Stomach smooth muscle (tissue), 2 donors: ENCODE measurements at regions not wholly inside any gene's neighbourhood (a gene's known extent, or its start where the extent isn't known, plus 50 kb on each side); places are given as distances from the start of the nearest gene placed in this dataset.
"Not testable (repeated sequence)": the region's sequence is repeated elsewhere in the genome, so short reads cannot be mapped to it uniquely, and the experiment has no call there.

ENCODE experiments used
- H3K27ac ChIP-seq: one replicate; pipeline ENCODE4 v1.7.0; 2013; ENCODE audit warnings: mild to moderate bottlenecking, low read length, inconsistent platforms
- H3K27me3 ChIP-seq, 2 donors: one replicate each; pipeline ENCODE4 v1.7.0; 2013; ENCODE audit warnings: low read length in 2 of 2; ENCODE audit not compliant: insufficient read depth in 2 of 2, control insufficient read depth in 1 of 2
- H3K36me3 ChIP-seq, 2 donors: one replicate each; pipeline ENCODE4 v1.7.0; 2013; ENCODE audit warnings: low read length in 2 of 2; ENCODE audit not compliant: control insufficient read depth in 2 of 2, insufficient read depth in 2 of 2
- H3K4me1 ChIP-seq: one replicate; pipeline ENCODE4 v1.7.0; 2013; ENCODE audit warnings: low read length; ENCODE audit not compliant: control insufficient read depth, insufficient read depth
- H3K4me3 ChIP-seq, 2 donors: one replicate each; pipeline ENCODE4 v1.7.0; 2013; ENCODE audit warnings: low read length in 2 of 2
- H3K9ac ChIP-seq, 2 donors: one replicate each; pipeline ENCODE4 v1.7.0; 2013; ENCODE audit warnings: low read length in 2 of 2, mild to moderate bottlenecking in 1 of 2
- H3K9me3 ChIP-seq, 2 donors: one replicate each; pipeline ENCODE4 v1.7.0; 2013; ENCODE audit warnings: low read length in 2 of 2; ENCODE audit not compliant: control insufficient read depth in 2 of 2
- donor health status: healthy.
- donor health status: Pancreatic carcinoma.

DNA sequence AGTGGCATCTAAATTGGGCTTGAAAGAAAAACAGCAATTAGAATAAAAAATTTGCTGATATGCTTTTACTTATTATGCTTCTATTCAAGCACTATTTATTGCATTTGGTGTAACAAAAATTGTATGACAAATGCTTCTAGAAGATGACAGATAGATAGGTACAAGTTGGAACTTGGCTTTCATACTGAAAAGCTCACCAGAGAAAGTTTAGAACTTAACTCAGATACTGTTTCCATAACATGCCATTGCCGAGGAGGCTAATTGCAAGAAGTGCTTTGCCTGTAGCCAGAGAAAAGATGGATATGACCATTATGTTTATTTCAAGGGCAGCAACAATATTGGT is 123.8 kb downstream of the NFKBIZ start:
- Histone ChIP-seq H3K4me1 (no peaks in the 10 kb centered on the region), H3K27ac (no peak overlapping the region), H3K36me3 (no peaks in the 10 kb centered on the region), H3K9me3 (no peaks in the 10 kb centered on the region), H3K27me3 (no peaks in the 10 kb centered on the region), H3K9ac (no peak overlapping the region), H3K4me3 (no peak overlapping the region)

DNA sequence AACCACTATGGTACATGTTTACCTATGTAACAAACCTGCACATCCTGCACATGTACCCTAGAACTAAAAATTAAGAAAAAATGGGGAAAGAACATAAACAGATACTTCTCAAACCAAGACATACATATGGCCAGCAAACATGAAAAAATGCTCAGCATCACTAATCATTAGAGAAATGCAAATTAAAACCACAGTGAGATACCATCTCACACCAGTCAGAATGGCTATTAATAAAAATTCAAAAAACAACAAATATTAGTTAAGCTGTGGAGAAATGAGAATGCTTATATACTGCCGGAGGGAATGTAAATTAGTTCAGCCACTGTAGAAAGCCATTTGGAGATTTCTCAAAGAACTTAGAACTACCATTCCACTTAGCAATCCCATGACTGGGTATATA is 126.1 kb downstream of the NFKBIZ start:
- not testable (repeated sequence) for H3K9ac ChIP-seq, H3K27ac ChIP-seq, H3K9me3 ChIP-seq, H3K4me1 ChIP-seq, H3K36me3 ChIP-seq, H3K27me3 ChIP-seq, H3K4me3 ChIP-seq

DNA sequence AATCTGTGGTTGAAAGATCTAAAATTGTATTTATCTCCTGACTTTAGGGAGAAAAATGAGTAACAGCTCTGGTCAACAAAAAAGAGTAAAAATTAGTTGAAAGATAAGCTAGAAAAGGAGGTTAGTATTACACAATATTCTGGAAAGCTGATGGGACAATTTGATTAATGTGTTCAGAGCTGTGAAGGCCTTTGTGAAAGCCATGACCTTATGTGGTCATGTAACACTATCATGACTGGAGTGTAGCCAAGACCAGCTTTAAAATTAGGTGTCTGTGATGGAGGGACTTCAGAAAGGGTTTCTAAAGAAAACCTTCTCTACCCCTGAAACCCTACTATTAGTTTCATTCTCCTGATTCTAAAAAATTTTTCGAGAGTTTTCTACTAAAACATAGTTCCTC is 127.2 kb downstream of the NFKBIZ start:
- Histone ChIP-seq H3K36me3 (no peaks in the 10 kb centered on the region), H3K9ac (no peak overlapping the region), H3K4me3 (no peak overlapping the region), H3K4me1 (no peaks in the 10 kb centered on the region), H3K27me3 (no peaks in the 10 kb centered on the region), H3K9me3 (no peaks in the 10 kb centered on the region), H3K27ac (no peak overlapping the region)

DNA sequence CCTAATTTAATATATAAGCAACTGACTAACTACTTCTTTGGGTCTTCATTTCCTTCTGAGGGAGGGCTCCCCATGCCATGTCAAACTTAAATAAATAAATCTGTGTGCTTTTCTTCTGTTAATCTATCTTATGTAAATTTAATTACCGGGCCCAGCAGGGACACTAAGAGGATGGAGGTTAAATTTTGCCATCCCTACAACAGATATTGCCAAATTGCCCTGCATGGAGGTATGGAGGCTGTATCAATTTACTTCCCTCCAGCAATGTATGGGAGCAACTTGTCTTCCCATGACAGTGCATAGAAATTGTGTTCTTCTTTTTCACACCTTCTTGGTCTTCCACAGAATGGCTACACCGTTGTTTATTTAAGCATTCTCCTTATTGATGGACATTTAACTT is 129.0 kb downstream of the NFKBIZ start:
- no peaks in the 10 kb centered on the region for H3K9me3 ChIP-seq
- H3K27ac ChIP-seq: no peak overlapping the region
- no peak overlapping the region for H3K4me3 ChIP-seq
- no peaks in the 10 kb centered on the region for H3K36me3 ChIP-seq
- no peaks in the 10 kb centered on the region for H3K27me3 ChIP-seq
- no peaks in the 10 kb centered on the region for H3K4me1 ChIP-seq
- H3K9ac ChIP-seq: no peak overlapping the region

DNA sequence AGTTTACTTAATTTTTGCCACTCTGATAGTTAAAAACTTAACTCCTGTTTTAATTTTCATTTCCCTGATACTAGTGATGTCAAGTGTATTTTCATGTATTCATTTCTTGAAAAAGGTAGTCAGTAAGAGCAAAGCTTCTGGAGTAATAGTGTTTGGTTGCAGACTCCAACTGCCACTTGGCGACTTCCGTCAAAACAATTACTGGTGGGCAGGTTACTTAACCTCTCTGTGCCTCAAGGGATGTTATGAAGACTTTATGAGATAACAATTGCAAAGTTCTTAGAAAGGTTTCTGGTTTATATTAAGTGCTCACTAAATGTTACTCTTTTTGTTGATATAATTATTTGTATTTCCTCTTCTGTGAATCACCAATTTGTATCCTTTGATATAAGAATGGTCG is 129.7 kb downstream of the NFKBIZ start:
- H3K27ac ChIP-seq: no peak overlapping the region

DNA sequence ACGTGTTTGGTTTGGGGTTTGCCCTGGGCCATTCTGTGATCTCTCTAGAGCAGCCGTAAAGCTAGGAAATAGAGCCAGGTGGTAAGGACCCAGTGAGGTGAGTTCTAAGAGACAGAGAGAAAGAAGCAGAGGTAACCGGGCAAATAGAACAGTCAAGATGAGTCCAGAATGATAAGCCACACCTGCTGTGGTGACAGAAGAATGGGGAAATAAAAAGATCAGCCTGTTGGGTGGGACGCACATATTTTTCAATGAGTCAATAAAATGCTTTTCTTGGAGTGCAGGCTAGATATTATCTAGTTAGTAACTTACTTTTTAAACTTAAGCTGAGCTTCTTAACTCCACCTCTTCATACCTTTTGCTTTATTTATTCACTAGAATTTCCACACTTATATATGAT is 135.0 kb downstream of the NFKBIZ start:
- Histone ChIP-seq H3K4me1 (no peaks in the 10 kb centered on the region), H3K27me3 (no peaks in the 10 kb centered on the region), H3K27ac (no peak overlapping the region), H3K4me3 (no peak overlapping the region), H3K36me3 (no peaks in the 10 kb centered on the region), H3K9ac (no peak overlapping the region), H3K9me3 (no peaks in the 10 kb centered on the region)

More for the DNA sequence above, 129.7 kb downstream of the NFKBIZ start:
- Histone ChIP-seq H3K9me3 (no peaks in the 10 kb centered on the region), H3K9ac (no peak overlapping the region), H3K4me3 (no peak overlapping the region), H3K4me1 (no peaks in the 10 kb centered on the region), H3K27me3 (no peaks in the 10 kb centered on the region), H3K36me3 (no peaks in the 10 kb centered on the region)

DNA sequence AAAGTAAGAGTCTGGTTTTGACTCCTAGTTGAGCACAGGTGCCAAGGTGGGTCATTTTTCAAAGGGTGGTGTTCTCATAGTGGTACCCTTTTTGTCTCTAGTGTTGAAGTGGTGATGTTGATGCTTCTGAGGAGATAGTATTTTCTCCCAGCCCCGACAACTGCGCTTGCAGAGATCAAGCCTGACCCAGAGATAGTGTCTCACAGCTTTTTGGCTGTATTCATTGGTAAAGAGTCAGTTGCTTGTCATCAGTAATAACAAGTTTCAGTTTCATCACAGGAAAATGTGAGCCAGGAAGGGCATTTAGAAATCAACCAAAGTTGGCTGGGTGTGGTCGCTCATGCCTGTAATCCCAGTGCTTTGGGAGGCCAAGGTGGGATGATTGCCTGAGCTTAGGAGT is 139.3 kb downstream of the NFKBIZ start:
- Histone ChIP-seq H3K9ac (no peak overlapping the region), H3K36me3 (no peaks in the 10 kb centered on the region), H3K4me1 (no peaks in the 10 kb centered on the region), H3K9me3 (no peaks in the 10 kb centered on the region), H3K4me3 (no peak overlapping the region), H3K27me3 (no peaks in the 10 kb centered on the region), H3K27ac (no peak overlapping the region)

DNA sequence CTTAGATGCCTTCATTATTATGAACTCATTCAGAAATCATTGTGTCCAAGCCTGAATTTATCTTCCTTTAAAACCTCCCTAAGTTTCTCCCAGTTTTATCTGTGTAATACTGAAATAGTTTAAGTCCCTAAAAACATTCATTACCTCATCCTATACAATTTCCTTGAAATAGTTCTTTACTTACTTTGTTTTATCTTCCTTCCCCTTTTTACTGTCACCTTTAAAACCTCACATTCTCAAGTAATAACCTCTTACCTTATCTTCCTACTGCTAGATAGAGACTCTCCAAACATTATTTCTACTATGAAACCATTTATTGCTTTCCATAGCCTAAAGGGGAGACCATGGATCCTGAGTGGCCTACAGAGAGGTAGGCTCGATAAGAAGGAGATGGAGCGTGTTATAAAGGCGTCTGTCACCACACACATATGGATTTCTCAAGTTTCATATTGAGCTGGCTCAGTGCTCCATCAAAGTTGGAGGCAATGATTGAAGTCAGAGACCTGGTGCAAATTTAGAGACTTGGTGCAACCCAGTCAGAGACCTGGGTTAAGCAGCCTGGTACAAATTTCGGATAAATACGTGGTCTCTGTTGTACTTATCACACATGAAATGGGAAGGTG is 140.4 kb downstream of the NFKBIZ start:
- no peaks in the 10 kb centered on the region for H3K27me3 ChIP-seq
- no peak overlapping the region for H3K4me3 ChIP-seq
- no peaks in the 10 kb centered on the region for H3K9me3 ChIP-seq
- no peak overlapping the region for H3K27ac ChIP-seq
- no peaks in the 10 kb centered on the region for H3K4me1 ChIP-seq
- no peak overlapping the region for H3K9ac ChIP-seq
- H3K36me3 ChIP-seq: no peaks in the 10 kb centered on the region

DNA sequence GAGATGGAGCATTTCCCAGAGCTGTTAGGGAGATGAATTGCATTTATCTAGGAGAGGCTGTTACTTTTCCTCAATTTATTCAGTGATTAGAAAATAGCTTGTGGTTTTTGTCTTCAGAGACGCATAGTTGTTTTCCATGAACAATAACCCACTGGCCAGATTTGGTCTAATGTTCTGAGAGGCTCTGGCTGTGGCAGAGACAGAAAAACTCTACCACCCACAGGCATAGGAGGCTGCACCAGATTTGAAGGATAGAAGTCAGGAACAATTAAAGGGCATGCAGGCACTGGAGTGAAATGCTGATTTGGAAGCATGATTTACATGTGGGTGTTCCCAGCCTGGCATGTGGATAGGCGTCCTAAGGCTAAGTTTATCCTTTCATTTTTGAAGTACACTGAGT is 143.5 kb downstream of the NFKBIZ start:
- H3K9ac ChIP-seq: no peak overlapping the region
- no peaks in the 10 kb centered on the region for H3K4me1 ChIP-seq
- H3K9me3 ChIP-seq: no peaks in the 10 kb centered on the region
- H3K27me3 ChIP-seq: no peaks in the 10 kb centered on the region
- no peak overlapping the region for H3K4me3 ChIP-seq
- H3K27ac ChIP-seq: no peak overlapping the region
- no peaks in the 10 kb centered on the region for H3K36me3 ChIP-seq

DNA sequence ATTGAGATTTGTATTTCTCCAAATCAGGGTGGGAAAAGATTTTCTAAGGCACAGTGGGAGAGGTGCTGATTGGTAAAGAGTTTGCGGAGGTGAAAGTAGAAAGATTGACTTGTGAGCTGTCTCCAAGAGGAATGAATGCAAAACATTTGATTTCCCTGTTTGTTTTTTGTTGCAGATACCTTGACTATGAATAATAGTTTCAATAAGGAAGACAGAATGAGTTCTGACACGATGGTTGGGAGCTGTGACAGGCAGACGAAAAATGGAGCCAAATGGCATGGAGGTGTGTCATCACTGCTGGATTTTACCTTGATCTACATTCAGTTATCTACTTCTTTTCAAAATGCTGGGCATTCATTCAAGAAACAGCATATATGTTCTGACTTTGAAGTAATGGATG is 145.1 kb downstream of the NFKBIZ start:
- Histone ChIP-seq H3K9me3 (no peaks in the 10 kb centered on the region), H3K27ac (no peak overlapping the region), H3K4me1 (no peaks in the 10 kb centered on the region), H3K9ac (no peak overlapping the region), H3K27me3 (no peaks in the 10 kb centered on the region), H3K36me3 (no peaks in the 10 kb centered on the region), H3K4me3 (no peak overlapping the region)

DNA sequence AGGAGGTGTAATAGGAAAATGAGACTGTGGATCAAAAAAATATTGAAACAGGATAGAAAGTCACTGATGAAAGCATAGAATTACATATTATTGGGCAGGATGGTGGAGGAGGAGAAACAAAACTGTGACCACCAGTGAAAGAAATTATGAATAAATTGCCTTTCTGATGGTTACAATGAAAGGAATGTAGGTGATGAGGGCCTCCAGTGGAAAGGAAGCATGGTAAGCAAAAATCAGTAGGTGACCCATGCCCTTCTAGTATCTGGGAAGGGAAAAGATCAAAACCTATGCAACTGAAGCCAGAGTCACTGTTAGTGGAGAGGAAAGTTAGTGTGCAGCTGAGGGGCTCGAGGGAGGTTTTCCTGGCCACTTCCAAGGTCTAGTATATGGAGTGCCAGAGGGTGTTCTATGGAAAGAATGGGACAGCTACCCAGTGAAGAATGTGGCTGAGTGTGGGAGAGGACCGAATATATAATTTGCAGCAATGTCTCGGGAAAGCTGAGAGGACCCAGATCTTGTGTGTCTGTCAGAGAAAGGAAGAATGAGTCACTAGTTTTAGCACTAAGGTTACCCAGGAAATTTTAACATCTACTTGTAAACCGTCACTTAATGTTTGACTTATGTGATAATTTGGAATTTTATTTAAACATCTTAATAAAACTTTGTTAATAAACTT is 146.2 kb downstream of the NFKBIZ start:
- H3K4me1 ChIP-seq: no peaks in the 10 kb centered on the region
- no peak overlapping the region for H3K9ac ChIP-seq
- no peak overlapping the region for H3K27ac ChIP-seq
- H3K36me3 ChIP-seq: no peaks in the 10 kb centered on the region
- H3K9me3 ChIP-seq: no peaks in the 10 kb centered on the region
- H3K27me3 ChIP-seq: no peaks in the 10 kb centered on the region
- no peak overlapping the region for H3K4me3 ChIP-seq
